ENCODE measurements at regions not wholly inside any gene's neighbourhood (a gene's known extent, or its start where the extent isn't known, plus 50 kb on each side); places are given as distances from the start of the nearest gene placed in this dataset.

DNA sequence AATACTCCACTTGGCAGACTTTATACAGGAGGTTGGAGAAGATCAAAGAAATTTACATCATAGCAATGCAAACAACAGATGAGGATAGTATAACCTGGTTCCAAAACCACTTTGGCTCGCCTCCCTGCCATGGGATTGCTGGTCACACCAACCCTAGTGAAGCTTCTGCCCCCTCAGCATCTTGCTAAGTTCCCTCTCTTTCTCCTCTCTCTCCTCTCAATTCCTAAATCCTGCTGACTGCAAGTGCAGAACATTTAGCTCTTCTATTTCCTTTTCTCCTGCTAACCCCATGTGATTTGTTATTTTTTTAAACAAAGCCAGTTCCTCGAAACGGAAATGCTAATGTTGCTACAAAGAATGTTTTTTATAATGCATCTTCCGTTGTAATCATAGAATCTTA lies 50.3 kb upstream of the LY86 start:
- TF ChIP-seq, protein P1, sequence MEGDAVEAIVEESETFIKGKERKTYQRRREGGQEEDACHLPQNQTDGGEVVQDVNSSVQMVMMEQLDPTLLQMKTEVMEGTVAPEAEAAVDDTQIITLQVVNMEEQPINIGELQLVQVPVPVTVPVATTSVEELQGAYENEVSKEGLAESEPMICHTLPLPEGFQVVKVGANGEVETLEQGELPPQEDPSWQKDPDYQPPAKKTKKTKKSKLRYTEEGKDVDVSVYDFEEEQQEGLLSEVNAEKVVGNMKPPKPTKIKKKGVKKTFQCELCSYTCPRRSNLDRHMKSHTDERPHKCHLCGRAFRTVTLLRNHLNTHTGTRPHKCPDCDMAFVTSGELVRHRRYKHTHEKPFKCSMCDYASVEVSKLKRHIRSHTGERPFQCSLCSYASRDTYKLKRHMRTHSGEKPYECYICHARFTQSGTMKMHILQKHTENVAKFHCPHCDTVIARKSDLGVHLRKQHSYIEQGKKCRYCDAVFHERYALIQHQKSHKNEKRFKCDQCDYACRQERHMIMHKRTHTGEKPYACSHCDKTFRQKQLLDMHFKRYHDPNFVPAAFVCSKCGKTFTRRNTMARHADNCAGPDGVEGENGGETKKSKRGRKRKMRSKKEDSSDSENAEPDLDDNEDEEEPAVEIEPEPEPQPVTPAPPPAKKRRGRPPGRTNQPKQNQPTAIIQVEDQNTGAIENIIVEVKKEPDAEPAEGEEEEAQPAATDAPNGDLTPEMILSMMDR (IDR thresholded peaks at IDR 0.05; ENCODE audit: insufficient read depth, low read depth, low read length, missing control alignments) = no peak
- H3K4me3 ChIP-seq (ENCODE audit: low read depth, low read length) = no peak overlapping the region
- DNase-seq (ENCODE audit: low read depth) = no peak
